ENCODE measurements at regions not wholly inside any gene's neighbourhood (a gene's known extent, or its start where the extent isn't known, plus 50 kb on each side); places are given as distances from the start of the nearest gene placed in this dataset.
"Not testable (repeated sequence)": the region's sequence is repeated elsewhere in the genome, so short reads cannot be mapped to it uniquely, and the experiment has no call there.

GRCh38 chr20:55052459-55052858 lies 577.1 kb downstream of the DOK5 start:
- no peak for DNase-seq

GRCh38 chr20:55038684-55039083 lies 563.3 kb downstream of the DOK5 start:
- no peak for DNase-seq

DNA sequence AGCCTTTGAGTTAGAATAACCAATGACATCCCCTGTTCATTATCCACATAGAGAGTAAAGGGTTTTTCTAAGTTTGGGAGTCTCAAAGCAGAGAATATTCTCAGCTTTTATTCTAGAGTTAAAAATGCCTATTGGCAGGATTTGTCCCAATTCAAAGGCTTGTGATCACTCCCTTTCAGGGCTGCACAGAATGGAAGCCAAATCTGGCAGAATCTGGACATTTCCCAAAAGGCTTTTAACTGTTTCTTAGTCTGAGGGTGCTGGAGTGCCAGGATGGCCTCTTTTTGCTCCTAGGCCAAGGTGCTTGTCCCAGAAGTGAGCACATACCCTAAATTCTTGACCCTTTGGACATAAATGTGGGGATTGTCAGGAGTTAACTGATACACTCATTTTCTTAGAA lies 556.6 kb downstream of the DOK5 start:
- DNase-seq: no peak

- no peak for DNase-seq
Measured at GRCh38 chr20:55014766-55015165, 539.4 kb downstream of the DOK5 start.

DNA sequence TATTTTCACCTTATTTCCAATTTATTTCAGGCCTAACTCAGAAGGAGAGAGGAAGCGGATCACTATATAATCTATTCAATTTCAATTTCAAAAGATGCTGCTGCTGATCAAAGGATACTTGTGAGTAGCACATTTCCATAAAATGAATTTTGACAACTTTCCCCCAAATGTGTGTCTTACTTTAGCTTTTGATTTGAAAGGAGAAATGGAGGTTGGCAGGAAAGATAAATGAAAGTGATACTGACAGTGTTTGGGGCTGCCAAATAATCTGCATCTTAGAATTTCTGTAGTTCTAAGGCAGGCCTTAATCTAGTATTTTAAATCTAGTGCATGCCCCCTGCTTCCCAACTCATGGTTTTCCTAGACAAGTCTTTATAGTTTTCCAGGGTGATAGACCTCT lies 535.4 kb downstream of the DOK5 start:
- no peak for DNase-seq

- no peak for DNase-seq
Measured at GRCh38 chr20:55009066-55009465, 533.7 kb downstream of the DOK5 start.

DNA sequence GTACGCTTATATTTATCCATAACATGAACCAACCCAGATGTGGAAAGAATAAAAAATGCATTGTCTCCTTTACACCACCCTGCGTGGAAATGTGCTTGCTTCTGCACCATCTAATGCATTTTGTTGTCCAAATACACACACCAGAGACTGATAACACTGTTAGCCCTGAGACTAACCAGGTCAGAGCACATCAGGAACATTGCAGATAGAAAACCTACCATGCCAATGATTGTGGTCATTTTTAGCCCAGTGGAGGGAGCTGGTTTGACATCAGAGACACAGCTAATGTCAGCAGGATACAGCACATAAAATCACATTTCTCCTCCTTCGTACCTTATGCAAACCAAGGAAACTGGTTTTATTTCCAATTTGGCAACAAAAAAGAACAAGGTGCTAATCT lies 528.7 kb downstream of the DOK5 start:
- DNase-seq: no peak

GRCh38 chr20:54995553-54995952 lies 520.2 kb downstream of the DOK5 start:
- no peak for DNase-seq

GRCh38 chr20:54995011-54995410 lies 519.6 kb downstream of the DOK5 start:
- no peak for DNase-seq

GRCh38 chr20:54985091-54985490 lies 509.7 kb downstream of the DOK5 start:
- DNase-seq: no peak

DNA sequence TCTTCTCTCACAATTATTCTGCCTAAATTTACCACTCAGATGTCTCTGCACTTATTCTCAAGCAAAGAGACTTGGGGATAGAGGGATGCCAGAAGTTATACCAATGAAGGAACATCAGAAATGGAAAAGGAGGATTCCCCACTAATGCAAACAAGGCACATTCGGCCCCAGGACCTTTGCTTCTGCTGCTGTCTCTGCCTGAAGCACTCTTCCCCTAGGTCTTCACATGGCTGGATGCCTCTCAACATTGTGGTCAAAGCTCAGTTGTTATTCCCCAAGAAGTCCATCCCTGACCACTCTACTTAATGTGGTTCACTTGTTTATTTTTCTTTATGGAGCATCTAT lies 508.7 kb downstream of the DOK5 start:
- DNase-seq: no peak

- not testable (repeated sequence) for DNase-seq
Measured at GRCh38 chr20:54983394-54984103, 508.2 kb downstream of the DOK5 start.

GRCh38 chr20:54981175-54981574 lies 505.8 kb downstream of the DOK5 start:
- no peak for DNase-seq

DNA sequence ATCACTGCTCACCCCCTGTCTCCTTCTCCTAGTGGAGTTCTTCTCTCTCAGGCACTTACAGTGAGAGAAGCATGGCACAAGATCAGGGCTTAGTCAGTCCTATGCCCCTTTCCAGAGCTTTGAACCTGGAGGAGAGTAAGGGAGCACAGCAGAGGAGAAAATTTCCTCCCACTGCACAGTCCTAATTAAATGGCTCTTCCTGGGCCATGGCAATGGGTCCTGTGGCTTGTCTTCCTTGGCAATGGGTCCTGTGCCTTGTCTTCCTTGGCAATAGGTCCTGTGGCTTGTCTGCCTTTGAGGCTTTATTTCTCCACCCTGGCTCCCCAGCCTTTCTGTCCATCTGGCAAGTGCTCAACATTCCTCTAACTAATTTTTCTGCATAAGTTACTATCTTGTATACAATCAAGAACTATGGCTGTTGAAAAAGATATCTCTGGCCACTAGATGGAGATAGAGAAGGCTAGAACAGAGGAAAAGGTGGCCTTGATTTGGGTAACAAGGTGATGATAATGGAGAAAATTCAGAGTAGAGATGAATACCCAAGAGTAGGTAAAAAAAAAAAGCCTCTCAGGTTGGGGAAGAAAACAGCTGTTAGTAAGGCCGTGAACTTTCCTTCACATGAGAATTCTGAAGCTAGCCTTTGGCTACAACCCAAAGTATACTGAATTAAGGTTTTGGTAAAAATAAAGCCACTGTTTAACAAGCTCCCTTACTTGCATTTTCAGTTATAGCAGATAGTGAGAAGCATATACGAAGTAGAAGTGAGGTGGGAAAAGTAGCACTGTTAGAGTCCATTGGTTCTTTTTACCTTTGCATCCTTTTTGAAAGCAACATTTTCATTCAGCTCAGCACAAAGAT lies 504.9 kb downstream of the DOK5 start:
- DNase-seq: no peak

DNA sequence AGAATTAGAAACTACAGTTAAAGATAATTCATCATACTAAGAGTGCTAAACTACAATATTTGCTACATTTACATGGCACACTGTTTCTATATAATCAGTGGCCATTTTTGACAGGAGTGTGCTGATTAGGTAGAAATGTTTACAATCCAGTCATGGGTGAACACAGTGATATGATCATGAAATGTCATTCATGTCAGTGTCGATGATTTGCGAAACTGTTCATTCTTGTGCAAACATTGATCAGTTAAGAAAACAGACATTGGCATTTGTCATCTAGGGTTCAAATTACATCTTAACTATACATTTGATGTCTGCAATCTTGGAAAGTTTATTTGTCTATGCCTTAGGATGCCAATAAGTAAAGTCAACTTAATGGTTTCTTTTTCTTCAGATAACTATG lies 474.9 kb downstream of the DOK5 start:
- DNase-seq: no peak

- no peak for DNase-seq
Measured at GRCh38 chr20:54941666-54942065, 466.3 kb downstream of the DOK5 start.

DNA sequence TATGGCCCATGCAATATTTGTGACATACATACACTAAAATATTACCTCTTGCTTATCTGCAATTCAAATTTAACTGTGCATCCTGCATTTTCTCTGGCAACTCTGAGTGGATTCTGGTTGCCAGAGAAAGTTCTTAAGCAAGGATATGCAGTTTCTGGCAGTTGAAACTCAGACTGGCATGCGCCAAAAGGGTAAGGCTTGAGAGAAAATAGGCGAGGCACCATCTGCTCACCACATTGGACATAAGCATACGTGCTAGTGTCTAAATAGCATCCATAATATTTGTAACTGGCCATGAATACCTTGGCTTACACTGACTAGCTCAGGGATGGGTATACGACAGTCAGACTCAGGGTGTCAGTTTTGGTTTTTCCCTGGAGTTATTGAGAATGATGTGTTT lies 465.1 kb downstream of the DOK5 start:
- no peak for DNase-seq

DNA sequence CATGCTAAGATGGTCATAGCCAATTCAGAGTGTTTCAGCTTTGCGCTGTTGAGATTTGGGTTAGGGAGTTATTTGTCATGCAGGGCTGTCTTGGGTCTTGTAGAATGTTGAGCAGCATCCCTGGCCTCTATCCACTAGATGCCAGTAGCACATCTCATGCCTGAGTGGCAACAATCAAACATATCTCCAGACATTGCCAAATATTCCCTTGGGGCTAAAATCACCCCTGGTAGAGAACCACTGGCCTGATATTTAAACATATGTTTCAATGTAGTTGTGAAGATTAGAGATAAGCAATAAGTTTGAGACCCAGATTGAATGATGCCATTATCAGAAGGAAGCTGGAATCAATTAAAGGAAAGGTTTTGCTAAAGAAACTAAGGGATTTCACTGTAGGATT lies 463.3 kb downstream of the DOK5 start:
- DNase-seq: no peak

- DNase-seq: no peak
Measured at GRCh38 chr20:54933212-54933904, 458.0 kb downstream of the DOK5 start.

DNA sequence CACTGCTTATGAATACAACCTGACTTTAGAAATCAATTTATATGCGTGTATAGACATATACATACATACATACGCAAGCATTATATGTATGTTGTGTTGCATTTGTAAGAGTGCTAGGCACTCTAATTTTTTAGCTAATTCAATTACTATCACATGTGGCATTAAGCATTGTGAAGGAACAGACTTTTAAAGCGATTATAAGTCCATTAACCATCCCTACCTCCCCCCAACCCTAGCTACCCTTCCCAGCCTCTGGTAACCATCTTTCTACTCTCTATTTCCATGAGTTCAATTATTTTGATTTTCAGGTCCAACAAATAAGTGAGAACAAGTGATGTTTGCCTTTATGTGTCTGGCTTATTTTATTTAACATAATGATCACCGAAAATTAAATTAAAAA lies 453.8 kb downstream of the DOK5 start:
- DNase-seq: no peak

DNA sequence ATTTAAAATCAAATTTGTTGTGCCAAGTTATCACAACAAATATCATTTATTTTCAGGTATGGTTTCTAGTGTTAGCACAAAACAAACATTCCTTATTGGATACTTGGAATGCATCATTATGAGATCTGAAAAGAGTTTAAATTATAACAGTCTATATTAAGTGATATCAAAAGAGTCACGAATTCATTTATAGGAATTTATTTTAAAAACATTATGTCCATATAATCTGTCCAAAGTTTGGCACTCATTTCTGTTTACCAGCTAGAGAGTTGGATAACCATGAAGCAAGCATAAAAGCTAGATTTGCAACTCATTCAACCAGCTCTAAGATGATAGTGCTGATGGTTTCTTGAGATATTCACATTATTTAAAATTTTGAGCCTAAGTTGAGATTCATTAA lies 453.2 kb downstream of the DOK5 start:
- no peak for DNase-seq

DNA sequence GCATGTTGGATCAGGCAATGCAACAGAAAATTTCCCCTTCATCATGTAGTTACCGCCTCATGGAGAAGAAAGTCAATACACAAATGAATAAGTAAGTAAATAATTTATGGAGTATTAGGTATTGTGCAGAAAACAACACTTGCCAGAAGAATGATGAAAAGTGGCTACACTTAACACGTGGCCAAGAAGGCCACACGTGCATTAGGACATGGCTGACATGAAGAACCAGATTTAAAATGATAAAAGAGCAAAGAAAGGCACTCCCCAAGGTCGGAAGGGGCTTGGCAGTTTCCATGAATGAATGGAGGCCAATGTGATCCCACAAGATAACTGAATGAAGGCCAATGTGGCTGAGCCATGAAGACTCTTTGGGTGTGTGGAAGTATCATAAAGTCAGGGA lies 447.2 kb downstream of the DOK5 start:
- DNase-seq: no peak

- no peak for DNase-seq
Measured at GRCh38 chr20:54922096-54922495, 446.7 kb downstream of the DOK5 start.

GRCh38 chr20:54920491-54920890 lies 445.1 kb downstream of the DOK5 start:
- DNase-seq: no peak

Measured in suppressor macrophage (primary cell).